IMR-90 (cell line): ENCODE measurements at regions not wholly inside any gene's neighbourhood (a gene's known extent, or its start where the extent isn't known, plus 50 kb on each side); places are given as distances from the start of the nearest gene placed in this dataset.

Source experiments
- ATAC-seq: fragments of 200-7000 bp; cut with Tn5 transposase; 2 replicates; pipeline ENCODE4 v1.9.1; 2020; ENCODE audit warnings: low read depth, mild to moderate bottlenecking, moderate library complexity
- BruUV-seq: library from RNA; stranded (reverse); fragments of 400-500 nt; replicated peaks from 2 replicates; lab custom pipeline; 2021; lab: Mats Ljungman, UMichigan
- CTCF ChIA-PET: fragments of 300-600 bp; formaldehyde crosslinking; extraction: SDS; loops from one replicate; lab custom pipeline; 2021; ENCODE audit warnings: antibody characterized with exemption; lab: Yijun Ruan, JAX
- POLR2A ChIA-PET: fragments of 300-600 bp; sonication (Branson Sonifier 250); formaldehyde crosslinking; loops from one replicate; lab custom pipeline; 2022; ENCODE audit warnings: antibody characterized with exemption; ENCODE audit not compliant: unreplicated experiment; lab: Charles Lee
- DNase-seq: peaks from one replicate; pipeline ENCODE4 v3.0.0; 2013
- H2AFZ ChIP-seq: replicated peaks from 2 replicates; pipeline ENCODE3; 2013; ENCODE audit warnings: low read length, mild to moderate bottlenecking; ENCODE audit not compliant: poor library complexity
- H2AK5ac ChIP-seq: 2 replicates; pipeline ENCODE4 v1.6.1; 2013; ENCODE audit warnings: low read depth, low read length, inconsistent platforms
- H2AK9ac ChIP-seq: replicated peaks from 2 replicates; pipeline ENCODE3; 2013; ENCODE audit warnings: mild to moderate bottlenecking, low read depth, low read length, moderate library complexity; ENCODE audit not compliant: poor library complexity
- H2BK120ac ChIP-seq: 2 replicates; pipeline ENCODE4 v1.6.1; 2013; ENCODE audit warnings: low read depth, low read length, inconsistent platforms
- H2BK15ac ChIP-seq: 3 replicates; pipeline ENCODE4 v1.6.1; 2013; ENCODE audit warnings: low read depth, low read length, inconsistent platforms
- H2BK20ac ChIP-seq: 2 replicates; pipeline ENCODE4 v1.6.1; 2013; ENCODE audit warnings: low read depth, mild to moderate bottlenecking, inconsistent platforms, low read length, moderate library complexity
- H2BK5ac ChIP-seq: 2 replicates; pipeline ENCODE4 v1.6.1; 2013; ENCODE audit warnings: mild to moderate bottlenecking, low read depth, low read length, inconsistent platforms; ENCODE audit not compliant: poor library complexity, severe bottlenecking
- H3K14ac ChIP-seq: replicated peaks from 2 replicates; pipeline ENCODE4 v1.6.1; 2013; ENCODE audit warnings: low read depth, low read length, inconsistent platforms
- H3K18ac ChIP-seq: 2 replicates; pipeline ENCODE4 v1.6.1; 2013; ENCODE audit warnings: low read depth, low read length, control low read depth
- H3K23ac ChIP-seq: 2 replicates; pipeline ENCODE4 v1.6.1; 2013; ENCODE audit warnings: low read depth, low read length, inconsistent platforms
- H3K27ac ChIP-seq: 2 replicates; pipeline ENCODE4 v1.5.1; 2013; ENCODE audit warnings: mild to moderate bottlenecking, control low read depth, low read length; ENCODE audit not compliant: insufficient read depth
- H3K27me3 ChIP-seq: 2 replicates; pipeline ENCODE4 v1.6.1; 2013; ENCODE audit warnings: low read length; ENCODE audit not compliant: control insufficient read depth, insufficient read depth
- H3K36me3 ChIP-seq: 2 replicates; pipeline ENCODE4 v1.6.1; 2013; ENCODE audit warnings: low read length, mixed read lengths; ENCODE audit not compliant: control insufficient read depth, insufficient read depth
- H3K4ac ChIP-seq: 2 replicates; pipeline ENCODE4 v1.6.1; 2013; ENCODE audit warnings: low read depth, low read length, inconsistent platforms
- H3K4me1 ChIP-seq: 2 replicates; pipeline ENCODE4 v1.6.1; 2013; ENCODE audit warnings: low read length, mixed read lengths; ENCODE audit not compliant: control insufficient read depth, insufficient read depth
- H3K4me2 ChIP-seq: 2 replicates; pipeline ENCODE4 v1.6.1; 2013; ENCODE audit warnings: low read depth, mild to moderate bottlenecking, control low read depth, low read length, moderate library complexity
- H3K4me3 ChIP-seq: 2 replicates; pipeline ENCODE4 v1.5.1; 2013; ENCODE audit warnings: low read depth, mild to moderate bottlenecking, control low read depth, low read length, moderate library complexity; ENCODE audit not compliant: insufficient read depth
- H3K56ac ChIP-seq: 2 replicates; pipeline ENCODE4 v1.6.1; 2013; ENCODE audit warnings: low read length, inconsistent platforms; ENCODE audit not compliant: insufficient read depth; ENCODE audit errors: extremely low read depth
- H3K79me1 ChIP-seq, 2 experiments: 2 replicates each; pipeline ENCODE4 v1.6.1; 2013; ENCODE audit warnings: low read length in 2 of 2, inconsistent platforms in 1 of 2, low read depth in 1 of 2
- H3K9ac ChIP-seq: 2 replicates; pipeline ENCODE4 v1.6.1; 2013; ENCODE audit warnings: low read depth, low read length, control low read depth
- H3K9me1 ChIP-seq: 2 replicates; pipeline ENCODE4 v1.6.1; 2013; ENCODE audit warnings: low read length, inconsistent platforms; ENCODE audit not compliant: insufficient read depth
- H3K9me3 ChIP-seq: 2 replicates; pipeline ENCODE4 v1.6.1; 2013; ENCODE audit warnings: low read length; ENCODE audit not compliant: control insufficient read depth, insufficient read depth
- H4K20me1 ChIP-seq: 2 replicates; pipeline ENCODE4 v1.6.1; 2013; ENCODE audit warnings: low read length, inconsistent platforms; ENCODE audit not compliant: insufficient read depth
- H4K5ac ChIP-seq: 2 replicates; pipeline ENCODE4 v1.6.1; 2013; ENCODE audit warnings: mild to moderate bottlenecking, low read depth, low read length, control low read depth
- H4K8ac ChIP-seq, 2 experiments: 2 replicates each; pipeline ENCODE4 v1.6.1; 2013; ENCODE audit warnings: low read depth in 2 of 2, low read length in 2 of 2, control low read depth in 1 of 2, inconsistent platforms in 1 of 2
- H4K91ac ChIP-seq: 2 replicates; pipeline ENCODE4 v1.6.1; 2013; ENCODE audit warnings: low read depth, low read length, inconsistent platforms; ENCODE audit not compliant: insufficient read depth
- BHLHE40 ChIP-seq: fragments of 150-350 bp; IDR thresholded peaks from 2 replicates; pipeline ENCODE4 v1.6.1; 2016; ENCODE audit warnings: mild to moderate bottlenecking, low read depth, low read length
- CEBPB ChIP-seq: IDR thresholded peaks from 2 replicates; pipeline ENCODE4 v1.6.1; 2012; ENCODE audit warnings: low read depth, low read length, improper control_type of control experiment
- CHD1 ChIP-seq: IDR thresholded peaks from 2 replicates; pipeline ENCODE4 v1.6.1; 2012; ENCODE audit warnings: low read depth, low read length, improper control_type of control experiment
- FOS ChIP-seq: fragments of 150-350 bp; IDR thresholded peaks from 2 replicates; pipeline ENCODE4 v1.6.1; 2016; ENCODE audit warnings: low read depth, low read length
- MAFK ChIP-seq: IDR thresholded peaks from 2 replicates; pipeline ENCODE4 v1.6.1; 2012; ENCODE audit warnings: low read depth, low read length, improper control_type of control experiment
- MAZ ChIP-seq: IDR thresholded peaks from 2 replicates; pipeline ENCODE4 v1.6.1; 2012; ENCODE audit warnings: low read depth, mild to moderate bottlenecking, low read length, improper control_type of control experiment, moderate library complexity, borderline replicate concordance
- MXI1 ChIP-seq: IDR thresholded peaks from 2 replicates; pipeline ENCODE4 v1.6.1; 2012; ENCODE audit warnings: low read depth, mild to moderate bottlenecking, low read length, moderate library complexity, borderline replicate concordance
- NFE2L2 ChIP-seq: fragments of 150-350 bp; IDR thresholded peaks from 2 replicates; pipeline ENCODE4 v1.6.1; 2016; ENCODE audit warnings: low read depth, mild to moderate bottlenecking, low read length
- POLR2A ChIP-seq: IDR thresholded peaks from 2 replicates; pipeline ENCODE4 v1.6.1; 2012; ENCODE audit warnings: mild to moderate bottlenecking, low read depth, low read length
- RAD21 ChIP-seq: IDR thresholded peaks from 2 replicates; pipeline ENCODE4 v1.6.1; 2012; ENCODE audit warnings: low read length, improper control_type of control experiment
- RCOR1 ChIP-seq: IDR thresholded peaks from 2 replicates; pipeline ENCODE4 v1.6.1; 2012; ENCODE audit warnings: mild to moderate bottlenecking, low read length, improper control_type of control experiment; ENCODE audit not compliant: insufficient replicate concordance
- RFX5 ChIP-seq: IDR thresholded peaks from 2 replicates; pipeline ENCODE4 v1.8.0; 2012; ENCODE audit warnings: low read depth, mild to moderate bottlenecking, low read length, moderate library complexity
- SMC3 ChIP-seq: fragments of 150-350 bp; IDR thresholded peaks from 2 replicates; pipeline ENCODE4 v1.6.1; 2016; ENCODE audit warnings: low read depth, mild to moderate bottlenecking, antibody characterized with exemption, low read length, moderate library complexity
- WGBS, 2 experiments: methylation state at CpG; one replicate each; pipeline versions ENCODE4 v1.1.5 to v1.1.7; 2013; ENCODE audit warnings: missing lambda C conversion rate in 2 of 2; ENCODE audit not compliant: insufficient read length in 1 of 2; ENCODE audit errors: extremely low coverage in 2 of 2; 5-methylcytosine and 5-hydroxymethylcytosine counted together
- dilution Hi-C: fragments of 300-500 bp; cut with HindIII; formaldehyde crosslinking; loops from one replicate; pipeline ENCODE4 v1.14.3; 2018; ENCODE audit warnings: low sequenced_read_pairs; ENCODE audit not compliant: unreplicated experiment
- in situ Hi-C: fragments of 300-500 bp; cut with MboI; formaldehyde crosslinking; loops from 3 replicates; pipeline ENCODE4 v1.14.3; 2019; ENCODE audit warnings: low sequenced_read_pairs, inconsistent platforms, mixed read lengths
- intact Hi-C: fragments of 100-400 bp; cut with micrococcal nuclease; formaldehyde crosslinking; loops from 2 replicates; pipeline ENCODE4 v1.10.0; 2022
- TF ChIP-seq, protein P1 (sequence below): conservative IDR thresholded peaks from 2 replicates; pipeline ENCODE4 v1.5.1; 2012; ENCODE audit warnings: mild to moderate bottlenecking, low read depth, low read length, improper control_type of control experiment
- TF ChIP-seq, protein P2 (sequence below): fragments of 150-350 bp; IDR thresholded peaks from 2 replicates; pipeline ENCODE4 v1.6.1; 2016; ENCODE audit warnings: low read depth, mild to moderate bottlenecking, low read length, moderate library complexity, borderline replicate concordance
- TF ChIP-seq, protein P3 (sequence below): fragments of 150-350 bp; IDR thresholded peaks from 2 replicates; pipeline ENCODE4 v1.6.1; 2017; ENCODE audit warnings: mild to moderate bottlenecking, antibody characterized with exemption, low read length, low read depth

DNA sequence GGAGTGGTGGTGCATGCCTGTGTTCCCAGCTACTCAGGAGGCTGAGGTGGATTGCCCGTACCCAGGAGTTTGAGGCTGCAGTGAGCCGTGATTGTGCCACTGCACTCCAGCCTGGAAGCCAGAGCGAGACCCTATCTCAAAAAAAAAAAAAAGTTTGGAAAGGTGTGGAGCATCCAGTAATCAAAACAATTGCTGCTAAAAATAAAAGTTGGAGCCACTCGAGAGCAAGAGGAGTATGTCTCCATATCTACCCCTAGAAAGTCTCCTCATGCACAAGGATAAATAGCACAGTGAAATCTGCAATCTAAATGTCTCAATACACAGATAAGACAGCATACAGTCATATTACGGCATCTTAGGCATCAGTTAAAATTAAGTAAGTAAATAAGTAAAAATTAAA lies 81.5 kb upstream of the NEBL start:
- Histone ChIP-seq H3K18ac (no peak overlapping the region), H4K20me1 (no peaks in the 10 kb centered on the region)

More for the DNA sequence above, 81.5 kb upstream of the NEBL start:
- Histone ChIP-seq H2BK5ac (no peak overlapping the region), H4K5ac (no peak overlapping the region), H2AK9ac (no peak overlapping the region), H3K36me3 (no peaks in the 10 kb centered on the region), H3K14ac (no peak overlapping the region), H2BK15ac (no peak overlapping the region), H3K27ac (no peak overlapping the region), H3K4me3 (no peak overlapping the region), H2BK20ac (no peak overlapping the region), H3K56ac (no peak overlapping the region), H3K4me2 (no peak overlapping the region), H3K23ac (no peak overlapping the region), H3K27me3 (no peaks in the 10 kb centered on the region), H4K91ac (no peak overlapping the region), H3K79me1 (no peaks in the 10 kb centered on the region), H3K4me1 (no peaks in the 10 kb centered on the region), H2AK5ac (no peak overlapping the region), H3K9me1 (no peaks in the 10 kb centered on the region), H3K4ac (no peak overlapping the region), H3K9ac (no peak overlapping the region), H2AFZ (no peak overlapping the region), H4K8ac (no peak overlapping the region), H2BK120ac (no peak overlapping the region), H3K9me3 (no peaks in the 10 kb centered on the region)
- ChIA-PET CTCF (no interaction called here), POLR2A (no interaction called here)
- no CpG with 5 or more reads among the region's 5 CpGs for WGBS, 2 experiments
- intact Hi-C loops (no loop called here), in situ Hi-C loops (no loop called here), dilution Hi-C loops (no loop called here)
- ATAC-seq = no peak
- no peak for TF ChIP-seq MXI1
- TF ChIP-seq BHLHE40 = no peak
- TF ChIP-seq MAZ = no peak
- TF ChIP-seq, protein P1, sequence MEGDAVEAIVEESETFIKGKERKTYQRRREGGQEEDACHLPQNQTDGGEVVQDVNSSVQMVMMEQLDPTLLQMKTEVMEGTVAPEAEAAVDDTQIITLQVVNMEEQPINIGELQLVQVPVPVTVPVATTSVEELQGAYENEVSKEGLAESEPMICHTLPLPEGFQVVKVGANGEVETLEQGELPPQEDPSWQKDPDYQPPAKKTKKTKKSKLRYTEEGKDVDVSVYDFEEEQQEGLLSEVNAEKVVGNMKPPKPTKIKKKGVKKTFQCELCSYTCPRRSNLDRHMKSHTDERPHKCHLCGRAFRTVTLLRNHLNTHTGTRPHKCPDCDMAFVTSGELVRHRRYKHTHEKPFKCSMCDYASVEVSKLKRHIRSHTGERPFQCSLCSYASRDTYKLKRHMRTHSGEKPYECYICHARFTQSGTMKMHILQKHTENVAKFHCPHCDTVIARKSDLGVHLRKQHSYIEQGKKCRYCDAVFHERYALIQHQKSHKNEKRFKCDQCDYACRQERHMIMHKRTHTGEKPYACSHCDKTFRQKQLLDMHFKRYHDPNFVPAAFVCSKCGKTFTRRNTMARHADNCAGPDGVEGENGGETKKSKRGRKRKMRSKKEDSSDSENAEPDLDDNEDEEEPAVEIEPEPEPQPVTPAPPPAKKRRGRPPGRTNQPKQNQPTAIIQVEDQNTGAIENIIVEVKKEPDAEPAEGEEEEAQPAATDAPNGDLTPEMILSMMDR = no peak
- TF ChIP-seq NFE2L2 = no peak
- TF ChIP-seq SMC3 = no peak
- TF ChIP-seq CHD1 = no peak
- no peak for TF ChIP-seq POLR2A
- TF ChIP-seq RFX5 = no peak
- TF ChIP-seq RCOR1 = no peak
- TF ChIP-seq, protein P2, sequence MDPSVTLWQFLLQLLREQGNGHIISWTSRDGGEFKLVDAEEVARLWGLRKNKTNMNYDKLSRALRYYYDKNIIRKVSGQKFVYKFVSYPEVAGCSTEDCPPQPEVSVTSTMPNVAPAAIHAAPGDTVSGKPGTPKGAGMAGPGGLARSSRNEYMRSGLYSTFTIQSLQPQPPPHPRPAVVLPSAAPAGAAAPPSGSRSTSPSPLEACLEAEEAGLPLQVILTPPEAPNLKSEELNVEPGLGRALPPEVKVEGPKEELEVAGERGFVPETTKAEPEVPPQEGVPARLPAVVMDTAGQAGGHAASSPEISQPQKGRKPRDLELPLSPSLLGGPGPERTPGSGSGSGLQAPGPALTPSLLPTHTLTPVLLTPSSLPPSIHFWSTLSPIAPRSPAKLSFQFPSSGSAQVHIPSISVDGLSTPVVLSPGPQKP = no peak
- TF ChIP-seq, protein P3, sequence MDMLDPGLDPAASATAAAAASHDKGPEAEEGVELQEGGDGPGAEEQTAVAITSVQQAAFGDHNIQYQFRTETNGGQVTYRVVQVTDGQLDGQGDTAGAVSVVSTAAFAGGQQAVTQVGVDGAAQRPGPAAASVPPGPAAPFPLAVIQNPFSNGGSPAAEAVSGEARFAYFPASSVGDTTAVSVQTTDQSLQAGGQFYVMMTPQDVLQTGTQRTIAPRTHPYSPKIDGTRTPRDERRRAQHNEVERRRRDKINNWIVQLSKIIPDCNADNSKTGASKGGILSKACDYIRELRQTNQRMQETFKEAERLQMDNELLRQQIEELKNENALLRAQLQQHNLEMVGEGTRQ = no peak
- TF ChIP-seq FOS = no peak
- TF ChIP-seq RAD21 = no peak
- no peak for TF ChIP-seq MAFK
- TF ChIP-seq CEBPB = no peak
- DNase-seq = no peak
- no TSS peak for BruUV-seq
